Keratinocyte (primary cell): ENCODE measurements at regions not wholly inside any gene's neighbourhood (a gene's known extent, or its start where the extent isn't known, plus 50 kb on each side); places are given as distances from the start of the nearest gene placed in this dataset.

Experiments
- DNase-seq: peaks from one replicate; pipeline ENCODE4 v3.0.0-alpha.2; 2011; ENCODE audit warnings: low read depth, missing footprints, low spot score
- FAIRE-seq: peaks from 2 replicates; lab custom pipeline; 2011; peaks lifted over from hg19 to GRCh38; lab: Jason Lieb, UNC
- H2AFZ ChIP-seq: 2 replicates; pipeline ENCODE4 v1.6.0; 2012; ENCODE audit warnings: low read length, control low read depth, inconsistent platforms; ENCODE audit not compliant: control insufficient read depth
- H3K27ac ChIP-seq: 2 replicates; pipeline ENCODE4 v1.5.1; 2011; ENCODE audit warnings: low read length; ENCODE audit not compliant: control insufficient read depth, insufficient read depth
- H3K27me3 ChIP-seq: 3 replicates; pipeline ENCODE4 v1.6.0; 2011; ENCODE audit warnings: low read length; ENCODE audit not compliant: control insufficient read depth, insufficient read depth; ENCODE audit errors: extremely low read depth
- H3K36me3 ChIP-seq, 2 experiments: 2 replicates in 1 of 2; 3 replicates in 1 of 2; pipeline ENCODE4 v1.5.1; 2011; ENCODE audit warnings: low read length in 2 of 2, mild to moderate bottlenecking in 1 of 2; ENCODE audit not compliant: control insufficient read depth in 2 of 2, insufficient read depth in 2 of 2; ENCODE audit errors: extremely low read depth in 1 of 2
- H3K4me1 ChIP-seq: 3 replicates; pipeline ENCODE4 v1.5.1; 2011; ENCODE audit warnings: low read length; ENCODE audit not compliant: control insufficient read depth, insufficient read depth; ENCODE audit errors: extremely low read depth
- H3K4me2 ChIP-seq: 3 replicates; pipeline ENCODE4 v1.6.0; 2011; ENCODE audit warnings: low read depth, low read length; ENCODE audit not compliant: control insufficient read depth, insufficient read depth; ENCODE audit errors: extremely low read depth
- H3K4me3 ChIP-seq, 3 experiments: fragments of 200-600 bp in 1 of 3; sonication (generic) in 1 of 3; 2 replicates in 2 of 3; 3 replicates in 1 of 3; pipeline ENCODE4 v1.5.1; 2011 to 2016; ENCODE audit warnings: low read length in 3 of 3, mild to moderate bottlenecking in 3 of 3, control low read depth in 2 of 3, inconsistent platforms in 1 of 3, low read depth in 1 of 3, mixed read lengths in 1 of 3, mixed run types in 1 of 3, moderate library complexity in 1 of 3; ENCODE audit not compliant: control insufficient read depth in 2 of 3, insufficient read depth in 2 of 3; ENCODE audit errors: extremely low read depth in 1 of 3
- H3K79me2 ChIP-seq: 2 replicates; pipeline ENCODE4 v1.6.0; 2012; ENCODE audit warnings: low read length; ENCODE audit not compliant: control insufficient read depth, insufficient read depth
- H3K9ac ChIP-seq: 3 replicates; pipeline ENCODE4 v1.6.0; 2011; ENCODE audit warnings: low read length; ENCODE audit not compliant: control insufficient read depth, insufficient read depth; ENCODE audit errors: extremely low read depth
- H3K9me1 ChIP-seq: 3 replicates; pipeline ENCODE4 v1.6.0; 2011; ENCODE audit warnings: low read length; ENCODE audit not compliant: control insufficient read depth, insufficient read depth; ENCODE audit errors: extremely low read depth
- H3K9me3 ChIP-seq: 2 replicates; pipeline ENCODE4 v1.5.1; 2012; ENCODE audit warnings: low read depth, low read length; ENCODE audit not compliant: control insufficient read depth
- H4K20me1 ChIP-seq: 3 replicates; pipeline ENCODE4 v1.6.0; 2011; ENCODE audit warnings: low read length; ENCODE audit not compliant: control insufficient read depth, insufficient read depth; ENCODE audit errors: extremely low read depth
- EZH2 ChIP-seq: IDR thresholded peaks from one replicate; pipeline ENCODE4 v1.6.1; 2012; ENCODE audit warnings: inconsistent platforms, mild to moderate bottlenecking, low read length, moderate library complexity
- dilution Hi-C: fragments of 300-500 bp; cut with MboI; formaldehyde crosslinking; loops from one replicate; pipeline ENCODE4 v1.7.0; 2020; ENCODE audit warnings: low sequenced_read_pairs; ENCODE audit not compliant: extremely low pct_ligation_motif_present
- TF ChIP-seq, protein P1 (sequence below), 3 experiments: IDR thresholded peaks in 1 of 3; conservative IDR thresholded peaks in 1 of 3; optimal IDR thresholded peaks in 1 of 3; 2 replicates in 2 of 3; 3 replicates in 1 of 3; pipeline versions ENCODE3 to v1.5.1; 2011; ENCODE audit warnings: low read length in 3 of 3, mild to moderate bottlenecking in 3 of 3, moderate library complexity in 2 of 3, control low read depth in 1 of 3, inconsistent platforms in 1 of 3; ENCODE audit not compliant: insufficient read depth in 2 of 3; ENCODE audit errors: extremely low read depth in 1 of 3

DNA sequence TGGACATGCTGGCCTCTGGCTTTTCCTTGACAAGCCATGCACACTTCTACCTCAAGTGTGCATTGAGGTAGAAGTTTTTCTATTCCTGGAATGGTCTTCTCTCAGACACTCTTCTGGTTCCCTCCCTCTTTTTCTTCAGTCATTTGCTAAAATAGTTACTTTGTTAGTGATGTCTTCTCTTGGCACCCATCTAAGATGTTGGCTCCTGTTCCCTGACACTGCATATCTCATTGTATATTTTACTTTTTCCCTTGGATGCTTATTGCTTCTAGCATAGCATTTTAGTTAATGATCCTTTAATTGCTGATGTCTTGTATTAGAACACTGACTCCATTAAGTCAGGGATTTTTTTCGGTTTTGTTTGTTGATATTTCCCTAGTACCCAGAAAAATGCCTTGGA, 758.7 kb upstream of the NRSN1 start:
- no peak for FAIRE-seq
- Histone ChIP-seq H2AFZ (no peak overlapping the region), H3K9me1 (no peaks in the 10 kb centered on the region), H3K9ac (no peak overlapping the region), H3K4me2 (no peak overlapping the region), H3K27me3 (no peaks in the 10 kb centered on the region), H3K27ac (no peak overlapping the region), H3K4me3 (no peak overlapping the region), H3K9me3 (no peaks in the 10 kb centered on the region), H3K79me2 (no peaks in the 10 kb centered on the region), H3K4me1 (no peaks in the 10 kb centered on the region), H3K36me3 (no peaks in the 10 kb centered on the region), H4K20me1 (no peaks in the 10 kb centered on the region)
- dilution Hi-C loops: no loop called here
- TF ChIP-seq, protein P1, sequence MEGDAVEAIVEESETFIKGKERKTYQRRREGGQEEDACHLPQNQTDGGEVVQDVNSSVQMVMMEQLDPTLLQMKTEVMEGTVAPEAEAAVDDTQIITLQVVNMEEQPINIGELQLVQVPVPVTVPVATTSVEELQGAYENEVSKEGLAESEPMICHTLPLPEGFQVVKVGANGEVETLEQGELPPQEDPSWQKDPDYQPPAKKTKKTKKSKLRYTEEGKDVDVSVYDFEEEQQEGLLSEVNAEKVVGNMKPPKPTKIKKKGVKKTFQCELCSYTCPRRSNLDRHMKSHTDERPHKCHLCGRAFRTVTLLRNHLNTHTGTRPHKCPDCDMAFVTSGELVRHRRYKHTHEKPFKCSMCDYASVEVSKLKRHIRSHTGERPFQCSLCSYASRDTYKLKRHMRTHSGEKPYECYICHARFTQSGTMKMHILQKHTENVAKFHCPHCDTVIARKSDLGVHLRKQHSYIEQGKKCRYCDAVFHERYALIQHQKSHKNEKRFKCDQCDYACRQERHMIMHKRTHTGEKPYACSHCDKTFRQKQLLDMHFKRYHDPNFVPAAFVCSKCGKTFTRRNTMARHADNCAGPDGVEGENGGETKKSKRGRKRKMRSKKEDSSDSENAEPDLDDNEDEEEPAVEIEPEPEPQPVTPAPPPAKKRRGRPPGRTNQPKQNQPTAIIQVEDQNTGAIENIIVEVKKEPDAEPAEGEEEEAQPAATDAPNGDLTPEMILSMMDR (optimal IDR thresholded peaks at IDR 0.05 in 1 of 3, IDR thresholded peaks at IDR 0.05 in 1 of 3, conservative IDR thresholded peaks at IDR 0.05 in 1 of 3; ENCODE audit: extremely low read depth in 1 of 3, insufficient read depth in 2 of 3, low read length in 3 of 3): no peak
- no peak for TF ChIP-seq EZH2
- DNase-seq: no peak

DNA sequence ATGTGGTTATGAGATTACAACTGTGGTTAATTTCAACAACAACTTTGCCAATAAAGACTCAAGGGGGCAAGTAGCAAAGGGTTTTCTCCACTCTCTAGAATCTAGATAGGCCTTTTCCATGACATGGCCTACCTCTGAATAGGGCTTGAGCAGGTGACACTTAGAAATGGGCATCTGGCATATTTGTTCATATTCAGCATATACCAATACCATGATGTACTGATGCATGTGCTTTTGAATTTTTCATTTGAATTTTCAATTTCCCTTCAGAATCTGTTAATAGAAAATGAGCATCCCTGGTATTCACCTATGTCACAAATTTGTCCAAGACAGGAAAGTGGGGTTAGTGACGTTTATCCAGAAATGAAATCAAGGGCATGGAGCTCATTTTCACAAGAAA, 757.5 kb upstream of the NRSN1 start:
- H3K36me3 ChIP-seq: no peaks in the 10 kb centered on the region
- FAIRE-seq: no peak
- H3K9ac ChIP-seq: no peak overlapping the region
- TF ChIP-seq, protein P1 (optimal IDR thresholded peaks at IDR 0.05 in 1 of 3, IDR thresholded peaks at IDR 0.05 in 1 of 3, conservative IDR thresholded peaks at IDR 0.05 in 1 of 3; ENCODE audit: extremely low read depth in 1 of 3, insufficient read depth in 2 of 3, low read length in 3 of 3): no peak
- no peak for TF ChIP-seq EZH2
- no peaks in the 10 kb centered on the region for H3K4me1 ChIP-seq
- no peaks in the 10 kb centered on the region for H3K9me1 ChIP-seq
- H4K20me1 ChIP-seq: no peaks in the 10 kb centered on the region
- no peak overlapping the region for H3K4me2 ChIP-seq
- dilution Hi-C loops: no loop called here
- H3K27ac ChIP-seq: no peak overlapping the region
- no peak for DNase-seq
- H3K4me3 ChIP-seq: no peak overlapping the region
- no peaks in the 10 kb centered on the region for H3K9me3 ChIP-seq
- H3K27me3 ChIP-seq: no peaks in the 10 kb centered on the region
- H3K79me2 ChIP-seq: no peaks in the 10 kb centered on the region
- H2AFZ ChIP-seq: no peak overlapping the region
